Activated naive CD4-positive, alpha-beta T cell treated with anti-CD3 and anti-CD28 coated beads, Interleukin-2, amount 10 ng/mL, durations not matched to agents 7 days and 5 days (primary cell): ENCODE measurements at regions not wholly inside any gene's neighbourhood (a gene's known extent, or its start where the extent isn't known, plus 50 kb on each side); places are given as distances from the start of the nearest gene placed in this dataset.

Source experiments
- CTCF ChIA-PET: fragments of 350-600 bp; sonication (Branson Sonifier 250); formaldehyde crosslinking; loops from one replicate; lab custom pipeline; 2021; ENCODE audit warnings: antibody characterized with exemption; lab: Charles Lee
- DNase-seq: peaks from one replicate; pipeline ENCODE4 v3.0.0-alpha.2; 2020
- H3K27ac Mint-ChIP-seq: one replicate; pipeline ENCODE4 v1.8.0; 2021; ENCODE audit warnings: mild to moderate bottlenecking, moderate library complexity, mixed read lengths
- H3K27me3 Mint-ChIP-seq: one replicate; pipeline ENCODE4 v1.8.0; 2021; ENCODE audit warnings: mild to moderate bottlenecking, mixed read lengths
- H3K36me3 Mint-ChIP-seq: one replicate; pipeline ENCODE4 v1.8.0; 2021; ENCODE audit warnings: mixed read lengths
- H3K4me1 Mint-ChIP-seq: one replicate; pipeline ENCODE4 v1.8.0; 2021; ENCODE audit warnings: mixed read lengths
- H3K4me3 Mint-ChIP-seq: one replicate; pipeline ENCODE4 v1.8.0; 2021; ENCODE audit warnings: mild to moderate bottlenecking, moderate library complexity, mixed read lengths
- H3K9me3 Mint-ChIP-seq: one replicate; pipeline ENCODE4 v1.8.0; 2021; ENCODE audit warnings: mixed read lengths

- H3K9me3 Mint-ChIP-seq: peaks cover 5% of the 10 kb centered on the region
- no peak for DNase-seq
- peaks cover 2% of the 10 kb centered on the region for H3K36me3 Mint-ChIP-seq
- H3K27me3 Mint-ChIP-seq: peaks cover 43% of the 10 kb centered on the region
- no peak overlapping the region for H3K27ac Mint-ChIP-seq
- H3K4me3 Mint-ChIP-seq: no peak overlapping the region
- CTCF ChIA-PET: no interaction called here
- H3K4me1 Mint-ChIP-seq: peaks cover 14% of the 10 kb centered on the region
Measured at GRCh38 chr2:239846789-239847676, 178.1 kb downstream of the NDUFA10 start.

GRCh38 chr2:239845968-239846367, 179.2 kb downstream of the NDUFA10 start:
- H3K27ac Mint-ChIP-seq: no peak overlapping the region
- H3K4me3 Mint-ChIP-seq: no peak overlapping the region
- H3K36me3 Mint-ChIP-seq: peaks cover 2% of the 10 kb centered on the region
- peaks cover 38% of the 10 kb centered on the region for H3K27me3 Mint-ChIP-seq
- peaks cover 14% of the 10 kb centered on the region for H3K4me1 Mint-ChIP-seq
- CTCF ChIA-PET: no interaction called here
- DNase-seq: no peak
- H3K9me3 Mint-ChIP-seq: peaks cover 5% of the 10 kb centered on the region

- DNase-seq: no peak
- no peaks in the 10 kb centered on the region for H3K4me1 Mint-ChIP-seq
- no peak overlapping the region for H3K27ac Mint-ChIP-seq
- peaks cover 4% of the 10 kb centered on the region for H3K9me3 Mint-ChIP-seq
- no peak overlapping the region for H3K4me3 Mint-ChIP-seq
- H3K36me3 Mint-ChIP-seq: no peaks in the 10 kb centered on the region
- peaks cover 12% of the 10 kb centered on the region for H3K27me3 Mint-ChIP-seq
- CTCF ChIA-PET: no interaction called here
Measured at GRCh38 chr2:239839306-239839705, 185.8 kb downstream of the NDUFA10 start.

GRCh38 chr2:239836021-239836765, 188.9 kb downstream of the NDUFA10 start:
- peaks cover 12% of the 10 kb centered on the region for H3K27me3 Mint-ChIP-seq
- no peaks in the 10 kb centered on the region for H3K4me1 Mint-ChIP-seq
- H3K9me3 Mint-ChIP-seq: peaks cover 4% of the 10 kb centered on the region
- CTCF ChIA-PET: no interaction called here
- no peak overlapping the region for H3K4me3 Mint-ChIP-seq
- no peaks in the 10 kb centered on the region for H3K36me3 Mint-ChIP-seq
- H3K27ac Mint-ChIP-seq: no peak overlapping the region
- DNase-seq: no peak

- H3K36me3 Mint-ChIP-seq: no peaks in the 10 kb centered on the region
- DNase-seq: no peak
- no peak overlapping the region for H3K4me3 Mint-ChIP-seq
- no peak overlapping the region for H3K27ac Mint-ChIP-seq
- CTCF ChIA-PET: interaction anchor here (0.7 kb wide), 1 partner anchor 1036 kb away, joined by 3 read pairs; no protein-coding TSS in a partner anchor
- peaks cover 12% of the 10 kb centered on the region for H3K27me3 Mint-ChIP-seq
- peaks cover 4% of the 10 kb centered on the region for H3K9me3 Mint-ChIP-seq
- no peaks in the 10 kb centered on the region for H3K4me1 Mint-ChIP-seq
Measured at GRCh38 chr2:239835056-239835455, 190.1 kb downstream of the NDUFA10 start.

- no peaks in the 10 kb centered on the region for H3K36me3 Mint-ChIP-seq
- H3K27me3 Mint-ChIP-seq: peaks cover 12% of the 10 kb centered on the region
- no peak overlapping the region for H3K27ac Mint-ChIP-seq
- H3K9me3 Mint-ChIP-seq: peaks cover 4% of the 10 kb centered on the region
- CTCF ChIA-PET: no interaction called here
- no peak overlapping the region for H3K4me3 Mint-ChIP-seq
- DNase-seq: no peak
- H3K4me1 Mint-ChIP-seq: no peaks in the 10 kb centered on the region
Measured at GRCh38 chr2:239834143-239834542, 191.0 kb downstream of the NDUFA10 start.

GRCh38 chr2:239833269-239834109, 191.7 kb downstream of the NDUFA10 start:
- no peak for DNase-seq
- CTCF ChIA-PET: no interaction called here
- no peaks in the 10 kb centered on the region for H3K4me1 Mint-ChIP-seq
- H3K27me3 Mint-ChIP-seq: peaks cover 12% of the 10 kb centered on the region
- peaks cover 4% of the 10 kb centered on the region for H3K9me3 Mint-ChIP-seq
- H3K36me3 Mint-ChIP-seq: no peaks in the 10 kb centered on the region
- H3K4me3 Mint-ChIP-seq: no peak overlapping the region
- no peak overlapping the region for H3K27ac Mint-ChIP-seq

- CTCF ChIA-PET: no interaction called here
- Mint-ChIP-seq H3K27me3 (peaks cover 15% of the 10 kb centered on the region), H3K27ac (no peak overlapping the region), H3K36me3 (no peaks in the 10 kb centered on the region), H3K9me3 (peaks cover 4% of the 10 kb centered on the region), H3K4me3 (no peak overlapping the region), H3K4me1 (no peaks in the 10 kb centered on the region)
- no peak for DNase-seq
Measured at GRCh38 chr2:239832490-239833268, 192.5 kb downstream of the NDUFA10 start.

- CTCF ChIA-PET: no interaction called here
- no peak for DNase-seq
- Mint-ChIP-seq H3K4me1 (no peaks in the 10 kb centered on the region), H3K9me3 (peaks cover 3% of the 10 kb centered on the region), H3K27me3 (peaks cover 15% of the 10 kb centered on the region), H3K27ac (no peak overlapping the region), H3K36me3 (no peaks in the 10 kb centered on the region), H3K4me3 (no peak overlapping the region)
Measured at GRCh38 chr2:239831861-239832489, 193.2 kb downstream of the NDUFA10 start.

GRCh38 chr2:239831001-239831731, 194.0 kb downstream of the NDUFA10 start:
- no peaks in the 10 kb centered on the region for H3K36me3 Mint-ChIP-seq
- no peaks in the 10 kb centered on the region for H3K9me3 Mint-ChIP-seq
- H3K4me3 Mint-ChIP-seq: no peak overlapping the region
- H3K27ac Mint-ChIP-seq: no peak overlapping the region
- CTCF ChIA-PET: no interaction called here
- peaks cover 15% of the 10 kb centered on the region for H3K27me3 Mint-ChIP-seq
- no peak for DNase-seq
- H3K4me1 Mint-ChIP-seq: no peaks in the 10 kb centered on the region

- no peak for DNase-seq
- Mint-ChIP-seq H3K4me3 (no peak overlapping the region), H3K9me3 (no peaks in the 10 kb centered on the region), H3K36me3 (no peaks in the 10 kb centered on the region), H3K27me3 (peaks cover 15% of the 10 kb centered on the region), H3K4me1 (no peaks in the 10 kb centered on the region), H3K27ac (no peak overlapping the region)
- CTCF ChIA-PET: no interaction called here
Measured at GRCh38 chr2:239830121-239831000, 194.8 kb downstream of the NDUFA10 start.

- no peak overlapping the region for H3K27ac Mint-ChIP-seq
- no peaks in the 10 kb centered on the region for H3K36me3 Mint-ChIP-seq
- no peak overlapping the region for H3K4me3 Mint-ChIP-seq
- no peaks in the 10 kb centered on the region for H3K4me1 Mint-ChIP-seq
- DNase-seq: no peak
- H3K27me3 Mint-ChIP-seq: peaks cover 23% of the 10 kb centered on the region
- CTCF ChIA-PET: no interaction called here
- H3K9me3 Mint-ChIP-seq: no peaks in the 10 kb centered on the region
Measured at GRCh38 chr2:239829326-239829725, 195.8 kb downstream of the NDUFA10 start.
